Uterus (tissue), 2 donors: ENCODE measurements at regions not wholly inside any gene's neighbourhood (a gene's known extent, or its start where the extent isn't known, plus 50 kb on each side); places are given as distances from the start of the nearest gene placed in this dataset.

ENCODE experiments used
- CTCF ChIP-seq, 4 experiments: fragments of 200-600 bp in 2 of 4; fragments of 450-650 bp in 2 of 4; sonication (generic) in 2 of 4; IDR thresholded peaks; one replicate each; pipeline ENCODE4 v1.5.1; 2016 to 2019; ENCODE audit warnings: antibody characterized with exemption in 4 of 4, mild to moderate bottlenecking in 2 of 4, moderate library complexity in 1 of 4
- POLR2A ChIP-seq, 2 donors: fragments of 450-650 bp; IDR thresholded peaks; one replicate each; pipeline ENCODE4 v1.6.1; 2016; ENCODE audit warnings: antibody characterized with exemption in 2 of 2, mild to moderate bottlenecking in 1 of 2, moderate library complexity in 1 of 2

- no peak for TF ChIP-seq POLR2A (IDR thresholded peaks at IDR 0.05)
- TF ChIP-seq CTCF (IDR thresholded peaks at IDR 0.05) = no peak
These were observed 112.5 kb upstream of the CXCR4 start for GRCh38 chr2:136230464-136230863.
